NAMALWA (cell line): ENCODE measurements at regions not wholly inside any gene's neighbourhood (a gene's known extent, or its start where the extent isn't known, plus 50 kb on each side); places are given as distances from the start of the nearest gene placed in this dataset.

ENCODE experiments used
- DNase-seq: peaks from one replicate; pipeline ENCODE4 v3.0.0-alpha.2; 2015; ENCODE audit warnings: low spot score

DNA sequence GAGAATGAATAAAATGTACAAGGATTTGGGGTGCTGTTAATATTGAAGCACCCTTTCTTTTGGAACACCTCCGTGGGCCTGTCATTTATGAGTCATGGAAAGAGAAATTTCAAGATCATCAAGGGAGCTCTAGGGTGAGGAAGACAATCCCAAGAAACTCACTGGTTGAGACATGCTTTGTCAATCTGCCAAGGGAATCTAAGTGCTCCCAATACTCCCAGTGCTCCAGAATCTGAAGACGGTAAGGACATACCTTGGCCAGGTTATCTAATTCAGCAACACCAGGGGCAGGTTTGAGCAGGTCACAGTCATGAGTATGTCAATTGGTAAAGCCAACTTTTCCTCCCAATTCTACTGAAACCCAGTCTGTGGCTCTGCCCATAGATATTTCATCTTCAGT, 556.4 kb upstream of the CPEB2 start:
- DNase-seq = no peak

DNA sequence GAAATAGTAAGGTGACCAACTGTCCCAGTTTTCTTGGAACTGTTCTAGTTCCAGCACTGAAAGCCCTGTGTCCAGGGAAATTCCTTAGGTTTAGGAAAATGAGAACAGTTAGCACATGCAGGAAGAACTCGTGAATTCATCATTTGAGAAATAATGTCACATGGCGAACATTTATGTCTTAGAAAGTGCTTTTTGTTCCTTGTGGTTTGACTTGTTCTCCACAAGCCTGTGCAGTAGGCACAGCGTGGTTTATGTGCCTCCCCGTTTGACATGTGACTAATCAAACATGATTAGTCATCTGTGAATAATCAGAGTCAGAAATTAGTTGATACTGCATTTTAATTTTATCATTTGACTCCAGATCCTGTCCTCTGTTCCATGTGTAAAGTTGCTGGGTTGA, 556.0 kb upstream of the CPEB2 start:
- no peak for DNase-seq

GRCh38 chr4:14446904-14447303, 555.4 kb upstream of the CPEB2 start:
- DNase-seq = no peak

DNA sequence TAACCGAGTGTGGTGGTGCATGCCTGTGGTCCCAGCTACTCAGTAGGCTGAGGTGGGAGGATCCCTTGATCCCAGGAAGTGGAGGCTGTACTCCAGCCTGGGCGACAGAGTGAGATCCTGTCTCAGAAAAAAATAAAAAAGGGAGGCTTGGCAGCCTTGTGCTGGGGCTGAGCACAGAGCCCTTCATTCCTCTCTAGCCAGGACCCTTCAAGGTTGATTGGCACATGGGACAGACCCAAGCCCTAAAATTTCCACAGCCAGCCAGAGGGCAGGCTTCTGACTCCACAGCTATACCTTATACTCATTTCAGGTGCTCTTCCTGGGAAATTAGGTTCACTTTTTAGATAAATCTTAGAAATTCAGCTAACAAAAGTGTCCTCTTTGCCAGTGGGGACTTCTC, 553.0 kb upstream of the CPEB2 start:
- no peak for DNase-seq

- DNase-seq = no peak
These were observed 550.3 kb upstream of the CPEB2 start for GRCh38 chr4:14452001-14452400.

DNA sequence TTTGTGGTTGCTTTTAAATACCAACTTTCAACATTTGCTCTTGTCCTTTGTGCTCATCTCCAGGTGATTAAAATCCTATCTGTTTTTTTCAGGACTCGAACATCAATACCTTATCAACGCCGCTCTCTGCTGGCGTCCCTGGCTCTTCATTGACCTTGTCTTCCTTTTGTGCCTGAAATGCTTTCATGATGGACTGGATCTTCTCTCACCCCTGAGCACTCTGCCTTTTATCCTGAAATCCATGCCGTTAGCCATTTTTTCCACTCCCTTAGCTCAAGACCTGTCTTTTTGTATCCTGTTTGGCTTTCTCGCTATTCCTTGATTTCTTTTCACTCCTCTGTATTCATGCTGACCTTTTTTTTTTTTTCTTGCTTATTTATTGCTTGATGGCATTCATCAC, 549.5 kb upstream of the CPEB2 start:
- no peak for DNase-seq

- no peak for DNase-seq
These were observed 543.8 kb upstream of the CPEB2 start for GRCh38 chr4:14458463-14458862.

- DNase-seq = no peak
These were observed 537.2 kb upstream of the CPEB2 start for GRCh38 chr4:14465057-14465456.

DNA sequence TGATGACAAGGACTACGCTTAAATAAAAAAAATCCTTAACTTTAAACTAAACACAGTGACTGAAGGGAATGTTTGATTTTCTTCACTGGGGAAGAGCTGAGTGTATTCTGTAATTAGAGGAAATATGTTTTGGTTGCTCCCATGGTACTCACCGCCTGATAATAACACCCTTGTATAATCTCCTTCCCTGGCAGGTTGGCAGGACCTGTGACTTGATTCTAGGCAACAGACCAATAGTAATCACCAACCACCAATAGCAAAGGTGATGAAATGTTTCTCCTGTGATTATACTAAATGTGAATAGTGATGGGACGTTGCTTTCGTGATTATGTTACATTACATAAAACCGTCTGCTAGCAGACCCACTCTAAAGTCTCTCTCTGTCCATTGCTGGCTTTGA, 536.8 kb upstream of the CPEB2 start:
- no peak for DNase-seq

DNA sequence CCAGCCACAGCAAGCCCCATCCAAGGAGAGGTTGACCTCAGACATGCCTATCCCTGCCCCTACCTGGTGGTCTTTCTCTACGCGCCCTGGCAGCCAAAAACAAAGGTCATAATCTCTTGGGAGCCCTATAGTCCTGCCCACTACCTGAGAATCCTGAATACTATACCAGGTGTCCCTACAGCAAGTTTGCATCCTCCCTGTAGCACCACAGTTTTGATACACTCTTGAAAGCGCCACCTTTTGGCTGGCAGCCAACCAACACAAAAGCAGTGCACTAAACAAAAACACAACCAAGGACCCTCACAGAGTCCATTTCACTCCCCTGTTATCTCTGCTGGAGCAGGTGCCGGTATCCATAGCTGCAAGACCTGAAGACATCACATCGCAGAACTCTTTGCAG, 523.8 kb upstream of the CPEB2 start:
- DNase-seq = no peak

DNA sequence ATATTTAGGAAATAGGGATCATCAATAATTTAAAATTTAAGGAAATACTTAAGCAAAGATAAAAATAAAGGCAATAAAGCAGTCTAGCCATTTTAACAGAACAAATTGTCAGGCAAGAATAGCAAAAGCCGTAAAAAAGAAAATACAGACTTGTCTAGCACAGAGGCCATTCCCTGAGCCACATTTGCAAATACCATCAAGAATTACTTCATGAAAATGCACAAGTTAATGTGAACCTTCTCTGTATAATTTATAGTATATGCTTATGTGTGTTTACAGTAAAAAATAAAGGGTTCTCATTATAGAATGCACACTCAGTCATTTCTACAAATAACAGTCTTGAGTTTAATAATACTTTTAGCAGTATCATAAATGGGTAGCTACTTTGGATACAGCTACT, 505.9 kb upstream of the CPEB2 start:
- no peak for DNase-seq

DNA sequence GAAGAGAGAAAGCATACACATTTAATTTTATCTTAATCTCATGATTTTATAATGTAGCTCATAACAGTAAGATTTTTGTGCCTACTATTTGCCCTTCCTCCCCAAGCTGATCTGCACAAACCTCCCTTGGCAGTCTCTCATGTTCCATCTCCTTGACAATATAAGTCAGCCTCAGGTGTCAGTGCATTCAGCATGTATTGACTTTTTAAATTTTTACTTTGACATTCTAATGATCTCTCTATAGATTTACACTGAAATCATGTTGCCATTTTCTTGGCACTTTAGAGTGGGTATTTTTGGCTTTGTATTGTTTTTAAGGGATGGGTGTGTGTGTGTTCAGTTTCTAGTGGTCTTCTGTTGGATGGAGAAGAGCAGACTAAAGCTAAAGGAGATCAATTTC, 505.3 kb upstream of the CPEB2 start:
- no peak for DNase-seq

GRCh38 chr4:14504162-14504561, 498.1 kb upstream of the CPEB2 start:
- DNase-seq = no peak

DNA sequence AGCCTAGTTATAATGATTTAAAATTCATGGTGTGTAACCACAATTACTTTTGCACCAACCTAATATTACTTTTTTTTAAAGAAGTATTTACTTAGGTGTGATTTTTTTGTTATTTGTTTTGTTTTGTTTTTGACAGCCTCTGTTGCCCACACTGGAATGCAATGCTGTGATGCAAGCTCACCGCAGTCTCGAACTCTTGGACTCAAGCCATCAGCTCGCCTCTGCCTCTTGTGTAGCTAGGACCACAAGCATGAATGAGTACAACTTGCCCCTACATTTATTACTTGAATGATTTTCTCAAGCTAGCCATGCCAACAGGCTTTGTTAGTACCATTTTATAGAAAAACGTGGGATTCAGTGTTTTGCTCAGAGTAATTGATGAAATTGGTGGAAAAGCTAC, 488.8 kb upstream of the CPEB2 start:
- DNase-seq = no peak

DNA sequence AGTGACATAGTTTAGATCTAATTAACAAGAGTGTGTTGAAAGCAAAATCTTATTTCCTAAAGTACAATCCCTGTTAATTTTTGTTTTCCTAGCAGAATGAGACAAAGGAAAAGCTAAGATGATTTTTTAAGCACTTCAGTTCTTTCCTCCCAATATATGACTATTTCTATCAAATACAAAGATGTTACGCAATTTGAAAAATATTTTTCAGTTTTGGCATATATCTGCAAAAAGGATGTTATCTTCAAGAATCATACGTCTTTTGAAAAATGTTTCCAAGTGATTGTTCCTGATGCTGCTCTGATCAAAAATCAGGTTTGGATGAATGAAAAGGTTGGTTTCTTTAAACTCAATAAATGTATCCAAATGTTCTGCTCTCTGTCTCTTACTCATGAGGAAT, 486.7 kb upstream of the CPEB2 start:
- DNase-seq = no peak

DNA sequence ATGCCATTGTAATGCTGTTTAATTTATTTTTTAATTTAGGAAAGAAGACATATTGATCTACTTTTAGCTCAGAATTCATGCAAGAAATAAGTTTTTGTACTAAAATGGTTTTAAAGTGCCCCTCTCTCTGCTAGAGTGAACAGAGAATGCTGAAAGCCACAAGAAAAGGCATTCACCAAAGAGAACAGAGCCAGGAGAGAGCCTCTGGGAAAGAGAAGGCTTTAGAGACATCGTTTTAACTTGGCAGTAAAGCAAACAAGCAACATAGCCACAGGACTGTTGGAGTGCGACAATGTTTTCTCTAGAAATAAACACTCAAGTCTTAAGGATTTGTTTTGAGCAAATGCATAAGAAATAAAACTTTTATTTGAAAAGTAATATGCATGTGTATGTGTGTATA, 484.1 kb upstream of the CPEB2 start:
- DNase-seq = no peak

- DNase-seq = no peak
These were observed 482.1 kb upstream of the CPEB2 start for GRCh38 chr4:14520171-14520570.

DNA sequence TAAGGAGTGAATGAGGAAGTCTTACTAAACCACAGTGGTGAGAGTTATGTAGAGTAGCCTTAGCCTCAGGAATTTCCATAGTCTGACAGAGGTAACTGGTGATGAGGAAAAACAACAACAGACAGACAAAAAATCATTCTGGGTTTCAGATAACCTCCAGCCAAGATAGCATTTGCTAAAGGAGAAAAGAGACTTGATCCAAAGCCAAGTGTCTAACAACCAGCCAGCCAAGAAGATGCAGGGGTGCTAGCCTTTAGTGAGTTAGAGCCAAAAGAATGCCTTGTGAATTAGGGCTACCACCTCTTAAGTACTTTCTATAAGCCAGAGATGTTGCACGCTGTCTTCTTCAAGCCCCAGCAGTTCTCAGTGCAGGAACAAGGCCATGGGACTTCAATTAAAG, 478.0 kb upstream of the CPEB2 start:
- DNase-seq = no peak

DNA sequence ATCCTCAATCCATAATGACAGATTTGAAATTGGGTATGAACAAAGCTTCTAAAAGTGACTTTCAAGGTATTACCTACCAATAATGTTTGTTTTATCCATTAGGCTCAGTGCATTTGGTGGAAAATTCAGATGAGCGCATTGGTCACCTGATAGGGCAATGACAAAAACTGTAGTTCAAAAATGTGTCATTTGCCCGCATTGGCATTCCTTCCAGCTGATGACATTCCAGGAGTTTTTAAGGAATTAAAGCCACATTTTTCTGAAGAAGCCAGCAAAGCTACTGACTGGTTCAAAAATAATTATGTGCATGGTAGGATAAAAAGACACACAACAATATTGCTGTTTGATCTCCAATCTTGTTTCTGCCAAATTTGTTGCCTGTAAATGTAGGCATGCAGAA, 473.4 kb upstream of the CPEB2 start:
- no peak for DNase-seq

DNA sequence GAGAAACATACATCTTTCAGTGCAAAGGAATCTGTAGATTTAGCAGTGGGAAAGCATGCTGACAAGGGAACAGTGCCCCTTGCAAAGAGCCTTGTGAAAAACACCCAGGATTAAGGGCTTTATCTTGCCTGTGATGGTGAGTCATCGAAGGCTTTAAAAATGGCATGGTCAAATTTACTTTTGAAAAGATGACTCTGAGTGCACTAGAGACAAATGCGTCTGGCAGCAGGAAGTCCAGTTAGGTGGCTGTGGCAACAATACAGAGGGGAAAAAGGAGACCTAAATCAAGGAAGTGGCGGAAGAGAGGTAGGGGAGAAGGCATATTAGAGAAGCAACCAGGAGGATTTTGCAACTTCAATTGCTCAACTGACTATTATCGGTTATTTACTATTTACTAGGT, 472.6 kb upstream of the CPEB2 start:
- no peak for DNase-seq

GRCh38 chr4:14532436-14532835, 469.8 kb upstream of the CPEB2 start:
- no peak for DNase-seq

- no peak for DNase-seq
These were observed 463.0 kb upstream of the CPEB2 start for GRCh38 chr4:14539246-14539645.

- no peak for DNase-seq
These were observed 457.1 kb upstream of the CPEB2 start for GRCh38 chr4:14545163-14545562.

DNA sequence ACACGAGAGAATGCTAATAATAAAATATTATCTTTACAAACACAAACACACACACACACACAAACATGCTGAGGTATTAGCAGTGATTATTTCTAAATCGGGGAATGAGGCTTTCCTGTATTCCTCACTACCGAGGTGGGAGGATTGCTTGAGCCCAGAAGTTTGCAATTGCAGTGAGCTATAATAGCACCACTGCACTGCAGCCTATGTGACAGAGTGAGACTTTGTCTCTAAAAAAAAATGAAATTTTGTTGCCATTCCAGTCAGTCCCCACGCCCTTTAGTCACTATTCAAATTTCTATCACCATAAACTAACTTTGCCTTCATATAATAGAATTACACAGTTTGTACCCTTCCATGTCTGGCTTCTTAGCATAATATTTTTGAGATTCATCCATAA, 456.5 kb upstream of the CPEB2 start:
- DNase-seq = no peak

- no peak for DNase-seq
These were observed 450.2 kb upstream of the CPEB2 start for GRCh38 chr4:14552119-14552518.
